ENCODE measurements at regions not wholly inside any gene's neighbourhood (a gene's known extent, or its start where the extent isn't known, plus 50 kb on each side); places are given as distances from the start of the nearest gene placed in this dataset.

DNA sequence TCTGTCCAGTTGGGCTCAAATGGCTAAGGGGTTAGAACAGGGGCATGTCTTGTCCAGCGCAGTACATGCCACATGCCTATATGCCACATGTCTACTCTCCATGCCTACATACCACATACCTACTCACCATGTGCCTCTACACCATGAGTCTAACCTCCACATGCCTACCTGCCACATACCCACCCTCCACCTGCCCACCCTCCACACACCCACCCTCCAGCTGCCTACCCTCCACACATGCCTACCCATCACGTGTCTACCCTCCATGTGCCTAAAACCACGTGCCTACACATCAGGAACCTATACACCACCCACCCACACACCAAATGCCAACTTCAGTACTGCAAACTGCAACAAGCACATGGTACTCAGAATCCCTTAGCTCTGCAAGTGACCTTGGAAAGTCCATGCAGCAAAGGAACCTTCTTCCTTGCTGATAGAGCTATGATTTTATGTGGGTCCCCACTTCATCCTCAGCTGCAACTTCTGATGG lies 113.0 kb upstream of the CST7 start:
- TF ChIP-seq POLR2A (IDR thresholded peaks at IDR 0.05; ENCODE audit: low read depth, low read length) (no peak), POLR2AphosphoS5 (IDR thresholded peaks at IDR 0.05; ENCODE audit: low read depth, low read length) (no peak)

Measured in GM12891 (cell line).